Ishikawa (cell line): ENCODE measurements at regions not wholly inside any gene's neighbourhood (a gene's known extent, or its start where the extent isn't known, plus 50 kb on each side); places are given as distances from the start of the nearest gene placed in this dataset.

Experiments
- CREB1 ChIP-seq: IDR thresholded peaks from 2 replicates; pipeline ENCODE4 v1.6.1; 2012; ENCODE audit warnings: low read depth
- EP300 ChIP-seq: IDR thresholded peaks from 2 replicates; pipeline ENCODE4 v1.6.1; 2012; ENCODE audit warnings: borderline replicate concordance
- FOXM1 ChIP-seq: IDR thresholded peaks from 2 replicates; pipeline ENCODE4 v1.6.1; 2012; ENCODE audit warnings: low read depth, borderline replicate concordance
- MAX ChIP-seq: IDR thresholded peaks from 2 replicates; pipeline ENCODE4 v1.6.1; 2012
- TAF1 ChIP-seq: IDR thresholded peaks from 2 replicates; pipeline ENCODE4 v1.6.1; 2012; ENCODE audit warnings: low read depth, mild to moderate bottlenecking

GRCh38 chr2:136377423-136378382, 259.8 kb upstream of the CXCR4 start:
- no peak for TF ChIP-seq CREB1
- TF ChIP-seq FOXM1 = no peak
- no peak for TF ChIP-seq TAF1
- TF ChIP-seq EP300 = no peak
- TF ChIP-seq MAX = no peak
